ENCODE measurements at regions not wholly inside any gene's neighbourhood (a gene's known extent, or its start where the extent isn't known, plus 50 kb on each side); places are given as distances from the start of the nearest gene placed in this dataset.
"Not testable (repeated sequence)": the region's sequence is repeated elsewhere in the genome, so short reads cannot be mapped to it uniquely, and the experiment has no call there.

DNA sequence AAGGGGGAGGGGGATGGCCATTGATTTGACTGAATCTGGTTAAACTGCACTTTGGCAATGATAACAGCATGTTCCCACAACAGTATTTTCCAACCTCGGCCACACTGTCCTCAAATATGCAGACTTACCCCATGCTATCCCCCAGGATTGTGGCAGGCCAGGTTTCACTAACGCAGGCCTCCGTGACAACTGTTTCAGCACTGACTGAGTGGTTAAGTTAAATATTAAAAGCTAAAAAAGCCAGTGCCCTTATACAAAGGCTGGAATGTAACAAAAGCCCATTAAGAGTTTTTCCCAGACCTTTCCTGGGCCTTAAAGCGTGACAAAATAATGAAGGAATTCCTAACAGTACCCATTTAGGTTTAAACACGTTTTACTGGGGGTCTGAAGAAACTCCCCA lies 202.9 kb downstream of the USP25 start:
- no peak for DNase-seq

DNA sequence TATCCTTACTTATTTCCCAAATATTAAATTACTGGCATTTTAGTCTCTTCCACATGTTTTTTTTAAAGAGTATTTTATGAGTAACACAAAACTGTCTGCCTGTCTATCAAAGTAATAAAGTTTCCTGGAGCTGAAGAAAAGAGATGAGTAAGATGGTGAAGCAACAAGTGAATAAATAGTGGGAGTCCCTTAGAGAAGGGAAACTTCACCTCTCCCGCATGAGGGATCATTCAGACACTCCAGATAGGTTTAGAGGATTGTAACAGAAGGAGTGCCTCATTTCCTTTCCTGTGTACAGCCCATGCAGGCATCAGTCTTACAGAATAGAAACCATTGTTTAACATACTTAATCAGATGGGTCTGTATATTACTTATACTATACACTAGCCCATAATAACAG lies 205.7 kb downstream of the USP25 start:
- no peak for DNase-seq

DNA sequence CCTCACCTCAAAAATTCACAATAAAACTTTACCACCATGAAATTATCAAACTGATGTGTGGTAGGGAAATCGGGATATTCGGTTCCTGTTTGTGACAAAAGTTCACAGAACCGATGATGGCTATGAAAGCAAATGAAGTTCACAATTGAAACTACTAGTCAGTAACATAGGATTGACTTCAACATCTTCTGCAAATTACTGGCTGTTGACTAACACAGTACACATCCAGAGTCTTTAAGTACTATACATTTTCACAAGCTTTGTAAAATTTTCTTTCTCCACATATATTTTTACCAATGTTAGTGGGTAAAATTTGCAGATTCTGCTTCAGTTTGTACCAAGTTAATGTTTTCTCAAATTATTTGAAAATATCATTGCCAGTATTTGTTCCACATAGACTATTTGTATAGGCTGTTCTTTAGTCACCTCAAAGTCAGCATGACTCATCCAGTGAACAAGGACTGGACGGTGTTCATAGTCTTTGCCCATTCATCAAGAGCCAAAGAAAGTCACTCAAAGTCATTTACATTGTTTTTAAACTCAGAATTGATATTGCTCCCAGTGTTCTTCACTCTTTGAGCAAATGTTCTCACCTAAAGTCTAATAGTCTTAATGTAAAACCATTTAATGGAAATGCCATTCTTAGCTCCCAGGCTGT lies 213.4 kb downstream of the USP25 start:
- DNase-seq: no peak

DNA sequence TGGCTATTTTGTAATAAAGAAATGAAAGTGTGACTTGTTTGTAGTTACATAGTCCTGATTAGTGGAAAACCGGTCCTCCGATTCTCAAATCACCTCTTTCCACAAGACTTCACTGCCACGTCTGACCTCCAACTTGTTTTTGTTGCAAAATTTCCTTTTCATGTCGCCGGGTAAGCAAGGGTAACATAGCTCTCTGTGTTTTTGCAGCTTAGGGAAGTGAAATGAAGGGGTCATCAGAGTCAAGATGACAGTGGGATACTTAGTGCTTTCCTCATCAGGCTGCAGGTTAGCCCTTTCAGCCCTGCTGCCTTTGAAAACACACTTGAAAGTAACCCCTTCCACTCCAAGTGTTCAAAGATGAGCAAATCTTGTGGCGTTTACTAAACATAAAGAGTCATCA lies 217.9 kb downstream of the USP25 start:
- DNase-seq: no peak

DNA sequence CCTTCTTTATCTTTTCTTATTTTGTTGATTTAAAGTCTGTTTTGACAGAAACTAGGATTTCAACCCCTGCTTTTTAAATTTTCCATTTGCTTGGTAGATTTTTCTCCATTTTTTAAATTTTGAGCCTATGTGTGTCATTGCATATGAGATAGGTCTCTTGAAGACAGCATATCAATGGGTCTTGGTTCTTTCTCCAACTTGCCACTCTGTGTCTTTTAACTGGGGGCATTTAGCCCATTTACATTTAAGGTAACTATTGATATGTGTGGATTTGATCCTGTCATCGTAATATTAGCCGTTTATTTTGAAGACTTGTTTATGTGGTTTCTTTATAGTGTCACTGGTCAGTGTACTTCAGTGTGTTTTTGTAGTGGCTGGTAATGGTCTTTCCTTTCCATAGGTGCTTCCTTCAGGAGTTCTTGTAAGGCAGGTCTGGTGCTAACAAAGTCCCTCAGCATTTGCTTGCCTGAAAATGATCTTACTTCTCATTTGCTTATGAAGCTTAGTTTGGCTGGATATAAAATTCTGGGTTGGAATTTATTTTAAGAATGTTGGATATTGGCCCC lies 223.9 kb downstream of the USP25 start:
- no peak for DNase-seq

DNA sequence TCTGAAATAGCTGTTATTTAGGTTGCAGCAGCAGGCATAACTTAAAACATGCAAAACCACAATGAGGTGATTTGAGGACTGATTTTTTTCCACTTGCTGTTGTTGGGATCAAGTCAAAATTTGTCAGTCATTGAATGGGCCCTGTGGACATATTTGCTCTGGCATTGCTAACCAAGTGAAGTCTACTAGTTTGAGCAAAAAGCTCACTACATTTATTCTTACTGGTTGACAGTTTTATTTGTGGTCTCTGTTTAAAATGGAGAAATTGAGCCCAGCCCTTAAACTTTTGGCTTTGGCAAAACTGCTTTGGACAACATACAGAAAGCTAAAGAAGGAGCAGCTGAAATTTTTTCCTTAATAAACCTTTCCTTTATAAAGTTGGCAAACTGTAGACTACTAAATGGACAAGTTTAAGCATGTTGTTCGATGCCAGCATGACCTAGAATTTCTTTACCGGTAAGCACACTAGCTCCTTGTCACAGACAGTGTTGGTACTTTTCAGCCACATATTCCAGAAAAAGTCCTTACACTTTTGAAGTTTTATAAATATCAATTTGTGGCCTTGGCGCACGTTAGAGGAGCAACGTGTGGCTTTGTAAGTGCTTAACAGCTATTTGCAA lies 234.6 kb downstream of the USP25 start:
- DNase-seq: no peak

DNA sequence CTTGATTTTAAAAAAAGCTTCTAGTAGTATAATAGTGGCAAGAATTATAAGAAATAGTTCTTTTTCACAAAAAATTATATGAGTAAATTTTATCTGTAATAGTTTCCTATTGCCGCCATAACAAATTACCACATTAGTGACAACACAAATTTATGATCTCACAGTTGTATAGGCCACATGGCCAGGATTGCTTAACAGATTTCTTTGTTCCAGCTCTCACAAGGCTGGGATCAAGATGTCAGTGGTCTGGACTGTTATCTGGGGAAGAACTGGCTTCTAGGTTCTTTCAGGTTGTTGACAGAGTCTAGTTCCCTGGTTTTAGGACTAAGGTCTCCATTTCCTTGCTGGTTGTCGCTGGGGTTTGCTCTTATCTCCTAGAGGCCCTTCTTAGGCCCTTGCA lies 236.4 kb downstream of the USP25 start:
- DNase-seq: no peak

DNA sequence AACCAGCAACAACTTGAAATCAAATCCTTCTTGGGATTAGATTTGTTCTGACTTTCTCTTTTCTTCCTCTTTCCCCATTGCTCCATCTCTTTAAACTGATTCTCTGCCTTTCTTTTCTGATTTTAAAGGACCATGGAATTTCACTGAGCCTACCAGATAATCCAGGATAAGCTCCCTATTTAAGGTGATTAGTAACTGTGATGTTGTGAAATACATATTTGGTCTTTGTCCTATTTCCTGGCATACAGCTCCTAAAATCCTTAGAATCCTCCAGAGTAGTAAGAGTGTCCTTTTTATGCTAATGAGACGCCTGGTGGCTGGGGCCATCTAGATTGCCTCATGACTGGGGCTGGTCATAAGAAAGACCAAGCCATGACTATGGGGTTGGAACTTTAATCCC lies 236.9 kb downstream of the USP25 start:
- DNase-seq: no peak

DNA sequence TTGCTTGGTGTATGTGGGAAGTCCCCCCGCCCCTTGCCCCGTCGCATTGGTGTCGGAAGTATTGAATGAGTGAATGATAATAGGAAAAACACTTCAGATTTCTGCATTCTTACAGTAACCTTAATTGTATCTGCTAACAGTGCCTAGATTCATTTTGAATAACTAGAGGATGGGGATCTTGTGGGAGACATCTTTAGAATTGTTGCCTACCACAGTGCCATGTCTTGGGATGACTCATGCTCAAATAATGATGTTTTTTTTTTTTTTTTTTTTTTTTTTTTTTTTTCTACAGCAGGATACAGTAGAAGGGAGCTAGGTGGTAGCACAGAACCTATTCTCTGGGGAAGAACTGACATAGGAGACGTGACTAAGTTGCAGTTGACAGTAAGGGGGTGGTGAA lies 237.9 kb downstream of the USP25 start:
- no peak for DNase-seq

DNA sequence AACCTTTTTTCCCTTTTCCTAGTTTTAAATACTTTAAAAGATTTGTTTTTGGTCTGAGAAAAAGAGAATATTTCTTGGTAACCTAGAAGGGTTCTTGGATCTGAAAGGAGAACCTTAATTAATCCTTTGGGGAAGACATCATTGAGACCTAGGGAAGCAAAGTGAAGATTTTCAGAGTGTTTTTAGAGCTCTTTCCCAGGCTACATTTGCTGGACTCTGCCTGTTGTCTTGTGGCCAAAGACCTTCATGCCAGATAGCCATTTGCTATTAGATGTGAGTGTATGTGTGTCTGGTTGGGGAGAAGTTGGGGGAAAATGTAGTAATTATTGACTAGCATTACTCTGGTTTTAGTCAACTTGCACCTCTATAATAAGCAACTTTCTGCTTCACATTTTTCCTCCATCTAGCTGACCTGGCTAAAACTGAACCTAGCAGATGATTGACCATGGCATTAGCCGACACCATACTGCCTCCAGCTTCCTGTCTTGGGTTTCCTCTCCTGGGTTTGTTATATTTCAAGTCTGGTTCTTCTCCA lies 239.1 kb downstream of the USP25 start:
- no peak for DNase-seq

DNA sequence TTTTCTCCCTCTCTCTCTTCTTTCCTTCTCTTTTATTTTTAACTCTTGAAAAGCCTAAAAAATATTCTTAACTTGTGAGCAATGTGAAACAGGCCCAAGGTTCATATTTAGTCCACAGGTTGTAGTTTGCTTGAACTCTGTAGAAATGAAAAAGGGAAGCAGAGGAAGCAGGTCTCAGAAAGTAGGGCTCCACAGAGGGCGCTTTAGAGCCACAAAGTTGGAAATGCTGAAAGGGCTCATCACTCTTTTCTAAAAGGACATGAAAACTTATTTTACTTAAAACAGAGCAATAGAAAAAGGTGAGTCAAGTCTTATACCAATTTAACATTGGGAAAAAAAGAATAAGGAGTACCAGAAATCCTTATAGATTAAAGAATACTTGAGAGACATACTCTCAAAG lies 247.0 kb downstream of the USP25 start:
- DNase-seq: no peak

DNA sequence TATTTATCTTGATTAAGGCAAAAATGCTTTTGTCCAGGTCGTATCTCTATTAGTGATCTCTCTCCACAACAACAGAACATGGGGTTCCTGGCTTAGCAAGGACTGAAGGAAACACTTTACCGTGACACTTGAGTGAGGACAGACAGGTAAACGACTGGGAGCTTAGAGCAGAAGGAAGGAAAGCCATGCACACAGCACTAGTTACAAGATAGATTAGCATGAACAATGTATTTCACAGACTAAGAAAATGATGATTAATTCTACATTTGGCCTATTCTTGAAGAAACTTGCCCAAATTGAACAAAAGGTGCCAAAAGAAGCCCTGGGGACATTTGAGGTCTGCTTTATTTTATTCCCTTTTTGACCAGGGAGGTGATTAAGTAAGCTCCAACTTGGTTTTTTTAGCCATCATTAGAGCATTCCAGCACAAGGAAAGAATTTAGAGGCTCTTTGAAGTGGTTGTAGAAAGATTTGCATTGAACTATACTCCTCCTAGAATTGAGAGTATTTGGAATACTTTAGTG lies 248.5 kb downstream of the USP25 start:
- no peak for DNase-seq

DNA sequence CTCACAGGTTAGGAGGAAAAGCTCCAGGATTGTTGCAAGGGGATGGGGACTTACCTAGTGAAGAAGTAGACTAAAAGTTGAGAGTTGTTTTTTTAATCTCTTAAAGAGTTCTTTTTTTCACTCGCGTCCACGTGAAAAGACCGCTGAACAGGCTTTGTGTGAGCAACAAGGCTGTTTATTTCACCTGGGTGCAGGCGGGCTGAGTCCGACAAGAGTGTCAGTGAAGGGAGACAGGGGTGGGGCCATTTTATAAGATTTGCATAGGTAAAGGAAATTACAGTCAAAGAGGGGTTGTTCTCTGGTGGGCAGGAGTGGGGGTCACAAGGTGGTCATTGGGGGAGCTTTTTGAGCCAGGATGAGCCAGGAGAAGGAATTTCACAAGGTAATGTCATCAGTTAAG lies 249.7 kb downstream of the USP25 start:
- DNase-seq: not testable (repeated sequence)

DNA sequence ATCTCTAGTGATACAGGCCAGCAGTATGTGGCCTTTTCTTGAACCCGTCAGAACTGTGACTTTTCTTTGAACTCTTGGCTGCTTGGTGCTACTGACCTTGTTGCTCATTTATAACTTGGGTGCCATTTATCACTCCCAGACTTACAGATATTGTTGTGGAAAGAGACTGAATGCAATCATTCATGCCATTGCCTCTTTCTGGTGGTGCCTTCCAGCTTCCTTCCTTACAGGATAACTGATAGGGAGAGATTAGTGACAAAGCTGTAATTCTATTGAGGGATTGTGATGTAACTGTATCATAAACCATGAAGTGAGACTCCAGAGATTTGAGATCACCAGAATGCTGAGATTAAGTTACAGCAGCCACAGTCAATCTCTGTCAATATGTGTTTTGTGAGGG lies 256.5 kb downstream of the USP25 start:
- no peak for DNase-seq

DNA sequence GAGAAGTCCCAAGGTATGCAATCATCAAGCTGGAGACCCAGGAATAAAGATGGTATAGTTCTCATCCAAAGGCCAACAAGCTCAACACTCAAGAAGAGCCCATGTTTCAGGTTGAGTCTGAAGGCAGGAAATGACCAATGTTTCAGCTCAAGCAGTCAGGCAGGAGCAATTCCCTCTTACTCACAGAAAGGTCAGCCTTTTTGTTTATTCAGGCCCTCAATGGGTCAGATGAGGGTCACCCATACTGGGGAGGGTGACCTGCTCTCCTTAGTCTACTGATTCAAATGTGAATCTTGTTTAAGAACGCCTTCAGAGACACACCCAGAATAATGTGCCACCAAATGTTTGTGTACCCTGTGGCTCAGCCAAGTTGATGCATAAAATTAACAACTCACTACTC lies 262.4 kb downstream of the USP25 start:
- no peak for DNase-seq

DNA sequence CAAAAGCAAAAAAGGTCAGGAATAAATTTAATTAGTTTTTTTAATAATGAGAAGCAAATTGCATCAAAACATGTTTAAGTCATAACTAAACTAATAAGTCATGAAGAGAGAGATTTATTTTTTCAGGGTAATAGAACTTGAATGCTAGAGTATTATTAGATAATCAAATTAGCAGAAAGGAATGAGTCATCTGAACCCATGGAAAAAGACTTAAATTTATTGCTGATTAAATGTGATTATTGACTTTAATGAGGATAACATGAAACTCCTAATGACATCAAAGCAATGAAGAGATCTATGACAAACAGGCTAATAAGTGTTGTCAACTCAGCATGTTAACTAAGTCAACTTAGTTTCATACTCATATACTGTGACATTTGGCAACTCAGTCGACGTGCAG lies 264.2 kb downstream of the USP25 start:
- DNase-seq: no peak

DNA sequence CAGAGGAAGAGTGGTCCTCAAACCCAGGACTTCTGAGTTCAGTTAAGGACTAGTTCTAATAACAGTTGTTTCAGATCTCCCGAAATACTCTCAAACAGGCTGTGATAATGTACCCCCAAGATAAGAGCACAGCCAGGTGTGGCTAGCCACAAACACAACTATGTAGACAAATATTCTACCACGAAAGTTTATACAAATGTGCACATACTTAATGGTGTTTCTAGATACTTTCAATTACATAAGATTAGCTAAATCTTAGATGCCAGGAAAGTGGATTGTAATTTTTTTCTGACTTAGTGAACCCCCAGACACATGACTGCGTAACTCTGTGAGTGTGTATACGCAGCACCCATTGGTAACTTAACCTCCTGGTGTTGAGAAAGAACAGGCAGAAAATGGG lies 270.0 kb downstream of the USP25 start:
- no peak for DNase-seq

DNA sequence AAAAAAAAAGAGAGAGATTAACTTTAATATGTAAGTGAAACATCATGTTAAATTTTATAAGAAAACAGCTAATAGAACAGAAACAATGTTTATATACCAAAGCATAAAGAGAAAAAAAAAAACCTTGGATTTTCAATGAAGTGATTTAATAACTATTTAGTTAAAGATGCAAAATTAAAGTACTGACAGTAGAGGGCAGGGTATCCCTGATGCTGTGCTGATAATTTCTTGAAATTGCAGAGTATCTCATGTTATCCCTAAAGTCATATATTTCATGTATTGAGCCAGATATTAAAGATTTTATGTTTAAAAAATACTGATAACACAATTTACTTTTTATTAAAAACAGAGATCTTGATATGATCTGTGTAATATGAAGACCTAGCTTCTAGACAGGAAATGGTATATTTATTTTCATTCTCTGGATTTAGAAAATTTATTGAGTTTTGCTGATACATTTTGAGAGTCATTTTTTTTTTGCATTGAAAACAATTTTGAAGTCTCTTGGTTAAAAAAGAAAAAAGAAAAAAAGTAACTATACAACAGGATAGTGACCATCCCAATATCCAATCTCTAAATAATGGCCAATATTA lies 273.2 kb downstream of the USP25 start:
- no peak for DNase-seq

DNA sequence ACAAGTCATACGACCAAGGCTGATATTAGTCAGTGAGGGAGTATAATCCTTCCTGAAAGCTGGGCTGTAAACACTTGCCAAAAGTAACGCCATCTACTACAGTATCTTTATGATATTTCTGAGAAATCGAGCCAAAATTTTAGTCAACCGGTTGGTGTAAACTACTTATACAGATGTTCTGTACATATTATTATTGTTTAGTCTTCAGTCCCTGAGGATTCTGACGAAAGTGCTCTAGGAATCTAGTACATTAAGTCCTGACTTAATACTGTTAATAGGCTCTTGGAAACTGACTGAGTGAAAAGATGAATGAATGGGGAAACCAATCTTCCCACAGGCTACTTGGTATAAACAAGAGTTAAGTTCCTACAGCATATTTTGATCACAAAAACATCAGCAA lies 274.3 kb downstream of the USP25 start:
- no peak for DNase-seq

DNA sequence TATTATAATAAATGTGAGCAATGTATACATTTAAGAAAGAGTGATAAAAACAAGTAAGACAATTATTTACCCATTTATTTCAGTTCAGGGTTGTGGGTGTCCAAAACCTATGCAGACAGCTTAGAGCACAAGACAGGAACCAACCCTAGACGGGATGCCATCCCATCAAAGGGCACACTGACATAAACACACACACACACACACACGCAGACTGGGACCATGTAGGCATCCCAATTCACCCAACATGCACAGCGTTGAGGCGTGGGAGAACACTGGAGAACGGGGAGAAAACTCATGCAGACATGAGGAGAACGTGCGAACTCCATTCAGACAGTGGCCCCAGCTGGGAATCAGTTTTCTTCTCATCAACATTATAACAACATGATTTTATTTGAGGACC lies 274.7 kb downstream of the USP25 start:
- no peak for DNase-seq

DNA sequence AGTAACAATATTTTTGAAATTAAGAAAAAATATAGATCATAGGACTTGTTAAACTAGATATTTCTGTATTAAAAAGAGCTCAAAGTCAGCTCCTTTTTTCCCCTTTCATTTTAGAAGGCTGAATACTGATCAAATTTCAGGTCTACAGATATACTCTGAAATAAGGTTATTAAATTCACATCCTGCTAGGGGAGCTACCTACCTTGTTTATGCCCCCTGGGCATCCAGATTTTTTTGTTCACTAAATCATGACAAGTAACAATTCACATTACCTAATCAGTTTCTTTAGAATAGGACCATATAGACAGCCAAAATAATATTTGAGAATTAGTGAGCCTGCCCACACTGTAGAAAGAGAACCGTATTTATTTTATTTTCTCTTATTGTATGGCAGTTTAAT lies 276.2 kb downstream of the USP25 start:
- no peak for DNase-seq

DNA sequence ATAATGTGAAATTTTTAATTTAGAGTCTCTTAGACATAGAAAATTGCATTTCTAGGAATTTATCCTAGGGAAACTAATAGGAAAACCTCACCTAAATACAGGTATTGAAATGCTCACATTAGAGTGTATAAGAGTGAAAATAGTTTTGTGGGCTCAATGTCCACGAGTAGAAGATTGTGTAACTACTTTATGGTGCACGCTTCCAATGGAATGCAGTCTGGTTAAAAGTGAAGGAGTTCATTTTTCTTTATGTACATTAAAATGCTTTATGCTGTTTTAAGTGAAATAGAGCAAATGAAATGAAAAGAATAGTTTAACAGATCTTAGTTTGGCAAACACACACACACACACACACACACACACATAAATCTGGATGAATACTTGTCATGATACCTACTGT lies 278.2 kb downstream of the USP25 start:
- no peak for DNase-seq

DNA sequence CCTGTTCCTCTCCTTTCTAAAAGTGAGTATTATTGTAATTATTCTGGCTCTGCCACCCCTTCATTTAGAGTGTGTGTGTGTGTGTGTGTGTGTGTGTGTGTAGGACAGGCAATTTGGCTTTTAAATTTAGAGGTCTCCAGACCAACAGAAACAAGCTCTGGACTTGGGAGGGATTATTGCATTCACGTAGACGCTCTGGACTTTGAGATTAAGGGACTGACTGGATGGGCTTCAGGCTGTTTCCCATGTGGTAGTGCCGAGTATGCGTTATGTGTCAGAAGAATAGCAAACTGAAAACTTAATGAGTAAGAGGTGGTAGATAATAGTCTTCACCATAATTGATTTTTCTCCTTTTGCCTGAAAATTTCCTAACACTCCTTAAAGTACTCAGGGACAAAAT lies 281.9 kb downstream of the USP25 start:
- no peak for DNase-seq

DNA sequence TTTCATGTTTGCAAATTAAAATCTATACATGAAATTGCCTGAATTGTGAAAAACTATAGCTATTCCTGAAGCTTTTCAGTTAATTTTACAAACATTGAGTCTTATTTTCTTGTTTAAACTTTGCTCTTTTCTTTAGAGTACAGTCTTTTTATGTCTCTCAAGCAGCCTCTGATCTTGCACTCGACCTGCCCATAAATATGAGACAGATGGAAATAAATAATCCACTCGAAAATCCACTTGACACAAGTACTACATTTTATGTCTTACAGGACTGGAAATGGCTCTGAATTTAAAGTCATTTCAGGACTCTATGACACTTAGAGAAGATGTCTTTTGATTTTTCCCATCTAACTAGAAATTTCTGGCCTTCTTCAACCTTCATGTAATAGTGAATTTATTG lies 283.8 kb downstream of the USP25 start:
- DNase-seq: no peak
